CD4-positive, alpha-beta T cell (primary cell): ENCODE measurements at regions not wholly inside any gene's neighbourhood (a gene's known extent, or its start where the extent isn't known, plus 50 kb on each side); places are given as distances from the start of the nearest gene placed in this dataset.

ENCODE experiments used
- ATAC-seq: fragments of 200-7000 bp; cut with Tn5 transposase; one replicate; pipeline ENCODE4 v1.10.0; 2022; ENCODE audit warnings: mild to moderate bottlenecking; ENCODE audit not compliant: poor library complexity
- CTCF ChIA-PET: fragments of 350-600 bp; sonication (Branson Sonifier 250); formaldehyde crosslinking; loops from one replicate; lab custom pipeline; 2021; ENCODE audit warnings: antibody characterized with exemption, inconsistent platforms; lab: Charles Lee
- POLR2A ChIA-PET: fragments of 350-600 bp; sonication (Branson Sonifier 250); formaldehyde crosslinking; loops from one replicate; lab custom pipeline; 2021; ENCODE audit warnings: antibody characterized with exemption, inconsistent platforms; lab: Charles Lee
- DNase-seq, 14 experiments: peaks; one replicate each; pipeline ENCODE4 v3.0.0-alpha.2; 2013 to 2020; ENCODE audit warnings: mixed read lengths in 2 of 14
- H3K27ac ChIP-seq, 2 donors: one replicate each; pipeline versions ENCODE4 v1.5.1 to v1.7.0; 2013; ENCODE audit warnings: low read length in 2 of 2, low read depth in 1 of 2, mild to moderate bottlenecking in 1 of 2
- H3K27me3 ChIP-seq, 2 experiments: 1 replicate in 1 of 2; 2 replicates in 1 of 2; pipeline versions ENCODE4 v1.6.1 to v1.7.0; 2013; ENCODE audit warnings: low read length in 2 of 2, control low read depth in 1 of 2, mild to moderate bottlenecking in 1 of 2, moderate library complexity in 1 of 2; ENCODE audit not compliant: insufficient read depth in 2 of 2, control insufficient read depth in 1 of 2
- H3K36me3 ChIP-seq: one replicate; pipeline ENCODE4 v1.6.1; 2013; ENCODE audit warnings: low read length, control low read depth; ENCODE audit not compliant: insufficient read depth
- H3K4me1 ChIP-seq: one replicate; pipeline ENCODE4 v1.6.1; 2013; ENCODE audit warnings: low read length, control low read depth; ENCODE audit not compliant: insufficient read depth
- H3K4me3 ChIP-seq: one replicate; pipeline ENCODE4 v1.5.1; 2013; ENCODE audit warnings: mild to moderate bottlenecking, low read length, moderate library complexity
- H3K9me3 ChIP-seq, 2 experiments: 1 replicate in 1 of 2; 2 replicates in 1 of 2; pipeline versions ENCODE4 v1.6.1 to v1.7.0; 2013; ENCODE audit warnings: low read length in 2 of 2, mild to moderate bottlenecking in 2 of 2, control low read depth in 1 of 2, moderate library complexity in 1 of 2; ENCODE audit not compliant: control insufficient read depth in 1 of 2, insufficient read depth in 1 of 2
- H3K27ac Mint-ChIP-seq: one replicate; pipeline ENCODE4 v1.8.0; 2020; ENCODE audit warnings: mixed read lengths
- H3K27me3 Mint-ChIP-seq: one replicate; pipeline ENCODE4 v1.8.0; 2021; ENCODE audit warnings: mixed read lengths
- H3K36me3 Mint-ChIP-seq: one replicate; pipeline ENCODE4 v1.8.0; 2021; ENCODE audit warnings: low read depth, mixed read lengths
- H3K4me1 Mint-ChIP-seq: one replicate; pipeline ENCODE4 v1.8.0; 2021; ENCODE audit warnings: low read depth, mixed read lengths
- H3K4me3 Mint-ChIP-seq: one replicate; pipeline ENCODE4 v1.8.0; 2020; ENCODE audit warnings: mild to moderate bottlenecking, mixed read lengths
- H3K9me3 Mint-ChIP-seq: one replicate; pipeline ENCODE4 v1.8.0; 2020; ENCODE audit warnings: mixed read lengths
- CTCF ChIP-seq: fragments of 200-600 bp; IDR thresholded peaks from one replicate; pipeline ENCODE4 v1.8.0; 2022; ENCODE audit warnings: antibody characterized with exemption, mild to moderate bottlenecking
- intact Hi-C, 2 experiments: fragments of 100-400 bp; cut with DNase I in 1 of 2; cut with micrococcal nuclease in 1 of 2; formaldehyde crosslinking; loops; one replicate each; pipeline versions ENCODE4 v1.15.1 to v1.9.0; 2023 to 2025; cut with DNase I, micrococcal nuclease

- ChIA-PET CTCF (no interaction called here), POLR2A (no interaction called here)
- H3K9me3 ChIP-seq = no peaks in the 10 kb centered on the region
- H3K36me3 ChIP-seq = no peaks in the 10 kb centered on the region
- no peak overlapping the region for H3K27ac Mint-ChIP-seq
- no peak overlapping the region for H3K4me3 Mint-ChIP-seq
- intact Hi-C loops = no loop called here
- H3K27me3 Mint-ChIP-seq = no peaks in the 10 kb centered on the region
- no peaks in the 10 kb centered on the region for H3K4me1 ChIP-seq
- H3K9me3 Mint-ChIP-seq = no peaks in the 10 kb centered on the region
- H3K36me3 Mint-ChIP-seq = no peaks in the 10 kb centered on the region
- H3K4me1 Mint-ChIP-seq = no peaks in the 10 kb centered on the region
- H3K4me3 ChIP-seq = no peak overlapping the region
- DNase-seq = no peak
- no peak for TF ChIP-seq CTCF
- no peaks in the 10 kb centered on the region for H3K27me3 ChIP-seq
- H3K27ac ChIP-seq = no peak overlapping the region
- no peak for ATAC-seq
These were observed 280.5 kb upstream of the OPRM1 start for GRCh38 chr6:153758516-153758915.

- CTCF ChIA-PET = no interaction called here
- POLR2A ChIA-PET = no interaction called here
- no peak for TF ChIP-seq CTCF
These were observed 303.3 kb upstream of the OPRM1 start for GRCh38 chr6:153735761-153736160.

GRCh38 chr6:153729189-153729588 is 309.9 kb upstream of the OPRM1 start:
- ATAC-seq (no peak), DNase-seq (no peak)
- POLR2A ChIA-PET = no interaction called here
- Histone ChIP-seq H3K27me3 (no peaks in the 10 kb centered on the region), H3K9me3 (no peaks in the 10 kb centered on the region), H3K36me3 (no peaks in the 10 kb centered on the region), H3K27ac (no peak overlapping the region), H3K4me3 (no peak overlapping the region), H3K4me1 (no peaks in the 10 kb centered on the region)
- H3K36me3 Mint-ChIP-seq = no peaks in the 10 kb centered on the region
- no peak overlapping the region for H3K4me3 Mint-ChIP-seq
- no peaks in the 10 kb centered on the region for H3K27me3 Mint-ChIP-seq
- CTCF ChIA-PET = no interaction called here
- no peaks in the 10 kb centered on the region for H3K9me3 Mint-ChIP-seq
- no peaks in the 10 kb centered on the region for H3K4me1 Mint-ChIP-seq
- no peak for TF ChIP-seq CTCF
- no peak overlapping the region for H3K27ac Mint-ChIP-seq
- intact Hi-C loops = no loop called here

More at GRCh38 chr6:153735761-153736160, 303.3 kb upstream of the OPRM1 start:
- no peaks in the 10 kb centered on the region for H3K36me3 Mint-ChIP-seq
- intact Hi-C loops = no loop called here
- no peaks in the 10 kb centered on the region for H3K36me3 ChIP-seq
- no peaks in the 10 kb centered on the region for H3K9me3 Mint-ChIP-seq
- H3K27me3 ChIP-seq = no peaks in the 10 kb centered on the region
- H3K27me3 Mint-ChIP-seq = no peaks in the 10 kb centered on the region
- peaks cover 0 to 15% of the 10 kb centered on the region in 2 experiments for H3K9me3 ChIP-seq
- ATAC-seq (no peak), DNase-seq (no peak)
- H3K4me1 Mint-ChIP-seq = no peaks in the 10 kb centered on the region
- no peak overlapping the region for H3K4me3 Mint-ChIP-seq
- H3K4me3 ChIP-seq = no peak overlapping the region
- H3K27ac Mint-ChIP-seq = no peak overlapping the region
- H3K27ac ChIP-seq = no peak overlapping the region
- no peaks in the 10 kb centered on the region for H3K4me1 ChIP-seq
